SK-N-SH (cell line): ENCODE measurements at regions not wholly inside any gene's neighbourhood (a gene's known extent, or its start where the extent isn't known, plus 50 kb on each side); places are given as distances from the start of the nearest gene placed in this dataset.

Source experiments
- CTCF ChIA-PET: fragments of 300-600, 350-600 bp; formaldehyde crosslinking; extraction: SDS; loops from one replicate; lab custom pipeline; 2021; lab: Yijun Ruan, JAX
- POLR2A ChIA-PET: fragments of 350-600 bp; sonication (Branson Sonifier 250); formaldehyde crosslinking; extraction: SDS; loops from one replicate; lab custom pipeline; 2020; ENCODE audit warnings: antibody characterized with exemption, inconsistent platforms; lab: Yijun Ruan, JAX
- DNase-seq: peaks from one replicate; pipeline ENCODE4 v3.0.0; 2012
- H2AFZ ChIP-seq: fragments of 200-600 bp; sonication (generic); 2 replicates; pipeline ENCODE4 v1.8.1; 2016; ENCODE audit warnings: antibody characterized with exemption, mild to moderate bottlenecking, low read depth
- H3F3A ChIP-seq: fragments of 200-600 bp; sonication (generic); replicated peaks from 2 replicates; pipeline ENCODE3; 2016; ENCODE audit warnings: antibody characterized with exemption, mild to moderate bottlenecking; ENCODE audit not compliant: insufficient read depth
- H3K27ac ChIP-seq, 2 experiments: fragments of 200-500 bp in 1 of 2; fragments of 200-600 bp in 1 of 2; sonication (Bioruptor generic) in 1 of 2; sonication (generic), shearing (Covaris generic) in 1 of 2; 2 replicates each; pipeline versions ENCODE4 v1.5.1 to v1.6.1; 2014 to 2016; ENCODE audit warnings: low read depth in 2 of 2, inconsistent platforms in 1 of 2, low read length in 1 of 2, mild to moderate bottlenecking in 1 of 2, mixed read lengths in 1 of 2
- H3K27me3 ChIP-seq: fragments of 200-600 bp; sonication (generic), shearing (Covaris generic); 2 replicates; pipeline ENCODE4 v1.6.1; 2016; ENCODE audit warnings: mixed run types; ENCODE audit not compliant: insufficient read depth
- H3K36me3 ChIP-seq, 2 experiments: fragments of 200-500 bp in 1 of 2; fragments of 200-600 bp in 1 of 2; sonication (Bioruptor generic) in 1 of 2; sonication (generic) in 1 of 2; replicated peaks in 1 of 2; 2 replicates each; pipeline versions ENCODE3 to v1.5.1; 2014 to 2016; ENCODE audit warnings: low read length in 1 of 2, mild to moderate bottlenecking in 1 of 2; ENCODE audit not compliant: insufficient read depth in 2 of 2, control insufficient read depth in 1 of 2
- H3K4me1 ChIP-seq, 2 experiments: fragments of 200-500 bp in 1 of 2; fragments of 200-600 bp in 1 of 2; sonication (Bioruptor generic) in 1 of 2; sonication (generic), shearing (Covaris generic) in 1 of 2; 2 replicates each; pipeline versions ENCODE4 v1.5.1 to v1.6.1; 2014 to 2016; ENCODE audit warnings: low read depth in 1 of 2, low read length in 1 of 2, mixed run types in 1 of 2; ENCODE audit not compliant: insufficient read depth in 2 of 2, control insufficient read depth in 1 of 2
- H3K4me2 ChIP-seq: fragments of 200-600 bp; sonication (generic), shearing (Covaris generic); 2 replicates; pipeline ENCODE4 v1.6.1; 2017; ENCODE audit warnings: mixed run types
- H3K4me3 ChIP-seq, 2 experiments: fragments of 200-500 bp in 1 of 2; fragments of 200-600 bp in 1 of 2; sonication (Bioruptor generic) in 1 of 2; sonication (generic), shearing (Covaris generic) in 1 of 2; 2 replicates each; pipeline versions ENCODE4 v1.5.1 to v1.8.1; 2014 to 2016; ENCODE audit warnings: low read depth in 2 of 2, inconsistent platforms in 1 of 2, low read length in 1 of 2, mild to moderate bottlenecking in 1 of 2, mixed read lengths in 1 of 2, moderate library complexity in 1 of 2
- H3K79me2 ChIP-seq: fragments of 200-600 bp; sonication (generic); 2 replicates; pipeline ENCODE4 v1.8.1; 2017; ENCODE audit warnings: mild to moderate bottlenecking; ENCODE audit not compliant: insufficient read depth
- H3K9ac ChIP-seq: fragments of 200-600 bp; sonication (generic); 2 replicates; pipeline ENCODE4 v1.6.1; 2017; ENCODE audit warnings: mixed run types
- H3K9me2 ChIP-seq: fragments of 200-600 bp; sonication (generic); 2 replicates; pipeline ENCODE4 v1.6.1; 2017; ENCODE audit warnings: mixed run types
- H3K9me3 ChIP-seq: fragments of 200-600 bp; sonication (generic); 2 replicates; pipeline ENCODE4 v1.6.1; 2017; ENCODE audit warnings: mixed run types, mild to moderate bottlenecking, moderate library complexity
- H4K20me1 ChIP-seq: fragments of 200-600 bp; sonication (generic); 2 replicates; pipeline ENCODE4 v1.6.1; 2017; ENCODE audit warnings: mild to moderate bottlenecking, mixed run types; ENCODE audit not compliant: insufficient read depth
- ELF1 ChIP-seq: IDR thresholded peaks from 2 replicates; pipeline ENCODE4 v1.4.0; 2012
- FOXJ3 ChIP-seq: sonication (generic); formaldehyde crosslinking; IDR thresholded peaks from 2 replicates; pipeline ENCODE4 v1.5.1; 2020; ENCODE audit warnings: mild to moderate bottlenecking, missing genetic modification reagents
- FOXM1 ChIP-seq: IDR thresholded peaks from 2 replicates; pipeline ENCODE4 v1.4.0; 2012; ENCODE audit warnings: low read depth, mild to moderate bottlenecking
- JUND ChIP-seq: IDR thresholded peaks from 2 replicates; pipeline ENCODE4 v1.4.0; 2012
- REST ChIP-seq: IDR thresholded peaks from 2 replicates; pipeline ENCODE4 v1.6.1; 2012; ENCODE audit warnings: mild to moderate bottlenecking, low read depth, low read length, moderate library complexity
- RXRA ChIP-seq: IDR thresholded peaks from 2 replicates; pipeline ENCODE4 v1.4.0; 2012; ENCODE audit warnings: low read depth, mild to moderate bottlenecking, borderline replicate concordance
- SMC3 ChIP-seq: IDR thresholded peaks from 2 replicates; pipeline ENCODE4 v1.6.1; 2012; ENCODE audit warnings: low read depth, low read length, improper control_type of control experiment
- TCF12 ChIP-seq: IDR thresholded peaks from 2 replicates; pipeline ENCODE4 v1.4.0; 2012
- TEAD4 ChIP-seq: IDR thresholded peaks from 2 replicates; pipeline ENCODE4 v1.4.0; 2012; ENCODE audit warnings: mild to moderate bottlenecking, borderline replicate concordance; ENCODE audit not compliant: insufficient read depth
- USF2 ChIP-seq: fragments of 150-350 bp; IDR thresholded peaks from 2 replicates; pipeline ENCODE4 v1.6.1; 2017; ENCODE audit warnings: antibody characterized with exemption, low read length, low read depth, borderline replicate concordance
- WGBS: methylation state at CpG from one replicate; pipeline ENCODE4 v1.1.6; 2017; ENCODE audit warnings: low lambda C conversion rate; 5-methylcytosine and 5-hydroxymethylcytosine counted together
- TF ChIP-seq, protein P1 (sequence below): fragments of 150-350 bp; IDR thresholded peaks from 2 replicates; pipeline ENCODE4 v1.6.1; 2016; ENCODE audit warnings: mild to moderate bottlenecking, low read depth, low read length

DNA sequence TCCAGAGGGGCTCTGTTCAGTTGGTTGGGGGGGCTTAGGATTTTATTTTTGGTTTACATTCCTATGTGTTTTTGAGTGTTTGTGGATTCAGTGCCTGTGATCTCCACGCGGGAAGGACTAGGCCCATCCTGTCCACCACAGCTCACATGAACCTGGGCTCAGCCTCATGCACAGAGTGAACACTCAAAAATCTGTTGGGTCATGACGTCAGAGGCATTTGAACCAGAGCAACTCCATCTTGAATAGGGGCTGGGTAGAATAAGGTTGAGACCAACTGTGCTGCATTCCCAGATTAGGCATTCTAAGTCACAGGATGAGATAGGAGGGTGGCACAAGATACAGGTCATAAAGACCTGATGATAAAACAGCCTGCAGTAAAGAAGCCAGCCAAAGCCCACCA, 133.3 kb downstream of the RAMP3 start:
- no peak overlapping the region for H3K9ac ChIP-seq
- no peaks in the 10 kb centered on the region for H4K20me1 ChIP-seq
- H2AFZ ChIP-seq: no peak overlapping the region
- CTCF ChIA-PET: interaction anchor here (1.6 kb wide), 1 partner anchor 30 kb away, joined by 6 read pairs; no protein-coding TSS in a partner anchor
- no peaks in the 10 kb centered on the region for H3F3A ChIP-seq
- H3K27me3 ChIP-seq: no peaks in the 10 kb centered on the region
- 63% methylated on average over 3 of the region's 3 CpGs for WGBS
- H3K4me1 ChIP-seq: peaks cover 0 to 36% of the 10 kb centered on the region in 2 experiments; a peak in 1 of 4 replicates
- no peak overlapping the region for H3K4me3 ChIP-seq
- no peak for TF ChIP-seq TEAD4
- TF ChIP-seq, protein P1, sequence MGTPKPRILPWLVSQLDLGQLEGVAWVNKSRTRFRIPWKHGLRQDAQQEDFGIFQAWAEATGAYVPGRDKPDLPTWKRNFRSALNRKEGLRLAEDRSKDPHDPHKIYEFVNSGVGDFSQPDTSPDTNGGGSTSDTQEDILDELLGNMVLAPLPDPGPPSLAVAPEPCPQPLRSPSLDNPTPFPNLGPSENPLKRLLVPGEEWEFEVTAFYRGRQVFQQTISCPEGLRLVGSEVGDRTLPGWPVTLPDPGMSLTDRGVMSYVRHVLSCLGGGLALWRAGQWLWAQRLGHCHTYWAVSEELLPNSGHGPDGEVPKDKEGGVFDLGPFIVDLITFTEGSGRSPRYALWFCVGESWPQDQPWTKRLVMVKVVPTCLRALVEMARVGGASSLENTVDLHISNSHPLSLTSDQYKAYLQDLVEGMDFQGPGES: no peak
- no peak for TF ChIP-seq JUND
- TF ChIP-seq RXRA: no peak
- TF ChIP-seq ELF1: no peak
- no peak for TF ChIP-seq TCF12
- TF ChIP-seq SMC3: no peak
- TF ChIP-seq FOXM1: no peak
- no peak for TF ChIP-seq REST
- no peak for TF ChIP-seq USF2
- TF ChIP-seq, all 33 proteins: peak for 0
- no peak overlapping the region for H3K4me2 ChIP-seq
- H3K27ac ChIP-seq: no peak overlapping the region
- POLR2A ChIA-PET: no interaction called here
- H3K36me3 ChIP-seq: no peaks in the 10 kb centered on the region
- H3K79me2 ChIP-seq: no peaks in the 10 kb centered on the region
- no peak for DNase-seq
- no peaks in the 10 kb centered on the region for H3K9me2 ChIP-seq
- H3K9me3 ChIP-seq: no peaks in the 10 kb centered on the region

DNA sequence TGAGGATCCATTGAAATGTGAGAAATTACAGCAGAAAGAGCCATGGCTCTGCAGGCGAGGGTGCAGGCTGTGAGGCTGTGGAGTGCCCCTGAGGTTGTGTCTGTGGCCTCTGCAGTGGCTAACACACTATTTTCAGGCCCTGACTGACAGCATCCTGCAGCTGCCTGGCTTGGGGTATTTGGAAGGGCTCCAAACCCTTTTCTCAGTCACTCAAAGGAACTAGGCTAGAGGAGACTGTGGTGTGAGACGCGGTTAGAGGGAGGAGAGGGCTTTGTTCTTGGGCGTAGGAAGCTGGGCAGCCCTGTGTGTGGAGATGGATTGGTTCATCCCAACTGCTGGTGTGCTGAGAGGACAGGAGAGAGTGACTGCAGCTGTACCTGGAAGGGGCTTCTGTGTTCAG, 134.9 kb downstream of the RAMP3 start:
- Histone ChIP-seq H3K27ac (peak overlapping the region in 1 of 2 experiments; percentile 85; a peak in 2 of 4 replicates), H3K4me3 (no peak overlapping the region), H3K36me3 (no peaks in the 10 kb centered on the region), H4K20me1 (no peaks in the 10 kb centered on the region), H3K9me3 (no peaks in the 10 kb centered on the region), H3K9me2 (no peaks in the 10 kb centered on the region), H3K27me3 (no peaks in the 10 kb centered on the region), H3K4me2 (no peak overlapping the region), H3K79me2 (no peaks in the 10 kb centered on the region), H3K9ac (no peak overlapping the region), H3F3A (no peaks in the 10 kb centered on the region), H2AFZ (no peak overlapping the region), H3K4me1 (peaks cover 0 to 44% of the 10 kb centered on the region in 2 experiments; a peak in 1 of 4 replicates)
- ChIA-PET CTCF (interaction anchor here (1.1 to 1.6 kb wide), 2 partner anchors 32 to 134 kb away, joined by 4 to 6 read pairs; no protein-coding TSS in a partner anchor), POLR2A (no interaction called here)
- WGBS: 40% methylated on average over 4 of the region's 4 CpGs
- DNase-seq: peak; percentile 30
- TF ChIP-seq FOXJ3: 0 out of 2 replicates have a peak, but pooled peaks have one; percentile 6
- no peak for TF ChIP-seq USF2
